ENCODE measurements at regions not wholly inside any gene's neighbourhood (a gene's known extent, or its start where the extent isn't known, plus 50 kb on each side); places are given as distances from the start of the nearest gene placed in this dataset.

DNA sequence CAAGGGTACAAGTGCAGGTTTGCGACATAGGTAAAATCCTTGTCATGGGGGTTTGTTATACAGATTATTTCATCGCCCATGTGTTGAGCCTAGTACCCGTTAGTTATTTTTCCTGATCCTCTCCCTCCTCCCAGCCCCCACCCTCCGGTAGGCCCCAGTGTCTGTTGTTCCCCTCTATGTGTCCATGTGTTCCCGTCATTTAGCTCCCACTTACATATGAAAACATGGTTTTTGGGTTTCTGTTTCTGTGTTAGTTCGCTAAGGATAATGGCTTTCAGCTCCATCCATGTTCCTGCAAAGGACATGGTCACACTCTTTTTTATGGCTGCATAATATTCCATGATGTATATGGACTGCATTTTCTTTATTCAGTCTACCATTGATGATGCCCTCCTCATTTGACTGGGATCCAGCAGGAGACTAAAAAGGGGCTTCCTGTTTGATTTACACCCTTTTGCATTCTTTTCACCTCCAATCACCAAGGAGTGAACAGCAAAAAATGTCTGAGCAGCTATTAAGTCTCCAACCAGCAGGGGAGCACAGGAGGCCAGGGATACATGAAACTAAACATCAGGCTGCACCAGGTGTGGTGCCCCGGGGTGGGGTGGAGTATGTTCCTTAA lies 188.2 kb downstream of the SKIDA1 start:
- no peak overlapping the region for H3K4me3 ChIP-seq
- no peak overlapping the region for H3K27ac ChIP-seq
- no peak for TF ChIP-seq POLR2AphosphoS5 (IDR thresholded peaks at IDR 0.05)
- TF ChIP-seq, protein P1, sequence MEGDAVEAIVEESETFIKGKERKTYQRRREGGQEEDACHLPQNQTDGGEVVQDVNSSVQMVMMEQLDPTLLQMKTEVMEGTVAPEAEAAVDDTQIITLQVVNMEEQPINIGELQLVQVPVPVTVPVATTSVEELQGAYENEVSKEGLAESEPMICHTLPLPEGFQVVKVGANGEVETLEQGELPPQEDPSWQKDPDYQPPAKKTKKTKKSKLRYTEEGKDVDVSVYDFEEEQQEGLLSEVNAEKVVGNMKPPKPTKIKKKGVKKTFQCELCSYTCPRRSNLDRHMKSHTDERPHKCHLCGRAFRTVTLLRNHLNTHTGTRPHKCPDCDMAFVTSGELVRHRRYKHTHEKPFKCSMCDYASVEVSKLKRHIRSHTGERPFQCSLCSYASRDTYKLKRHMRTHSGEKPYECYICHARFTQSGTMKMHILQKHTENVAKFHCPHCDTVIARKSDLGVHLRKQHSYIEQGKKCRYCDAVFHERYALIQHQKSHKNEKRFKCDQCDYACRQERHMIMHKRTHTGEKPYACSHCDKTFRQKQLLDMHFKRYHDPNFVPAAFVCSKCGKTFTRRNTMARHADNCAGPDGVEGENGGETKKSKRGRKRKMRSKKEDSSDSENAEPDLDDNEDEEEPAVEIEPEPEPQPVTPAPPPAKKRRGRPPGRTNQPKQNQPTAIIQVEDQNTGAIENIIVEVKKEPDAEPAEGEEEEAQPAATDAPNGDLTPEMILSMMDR (IDR thresholded peaks at IDR 0.05 in 8 of 11, conservative IDR thresholded peaks at IDR 0.05 in 3 of 11) = no peak
- TF ChIP-seq POLR2A (IDR thresholded peaks at IDR 0.05) = no peak
- intact Hi-C loops (cut with DNase I; ENCODE audit: low total_unique reads) = no loop called here
- H3K9me3 ChIP-seq = no peaks in the 10 kb centered on the region
- DNase-seq = no peak
- peaks cover 0 to 5% (median 0%) of the 10 kb centered on the region in 7 donors for H3K27me3 ChIP-seq (replicated peaks in 1 of 7)
- H3K36me3 ChIP-seq = no peaks in the 10 kb centered on the region
- H3K4me1 ChIP-seq = no peaks in the 10 kb centered on the region
- 89 to 95% (median 91%) methylated on average over 7 of the region's 7 CpGs for WGBS, 5 donors

DNA sequence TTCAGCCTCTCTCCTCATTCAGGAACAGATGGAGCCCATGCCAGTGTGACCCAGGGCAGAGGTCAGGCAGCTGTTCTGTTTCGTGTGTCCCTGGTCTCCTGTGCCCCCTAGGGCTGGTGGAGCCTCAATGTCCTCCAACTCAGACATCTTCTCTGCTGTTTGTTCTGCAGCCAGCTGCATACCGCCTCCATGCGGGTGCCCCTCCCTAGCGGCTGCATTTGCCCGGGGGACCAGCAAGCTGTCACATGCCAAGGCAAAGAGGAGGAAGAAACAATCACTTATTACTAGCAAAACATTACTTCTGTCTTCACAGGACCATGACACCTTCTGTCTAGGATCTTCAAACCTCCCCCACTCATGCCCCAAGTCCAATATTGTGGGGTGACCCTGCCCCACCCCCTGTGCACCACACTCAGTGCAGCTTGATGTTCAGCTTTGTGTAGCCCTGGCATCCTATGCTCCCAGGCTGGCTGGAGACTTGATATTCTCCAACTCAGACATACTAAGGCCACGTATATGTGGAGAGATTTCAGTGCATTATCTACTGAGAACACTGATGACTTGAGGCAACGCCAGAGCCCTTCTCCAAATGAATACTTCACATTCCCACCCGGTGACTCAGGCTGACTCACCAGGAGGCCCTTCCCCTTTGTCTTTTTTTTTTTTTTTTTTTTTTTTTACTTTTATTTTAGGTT lies 188.9 kb downstream of the SKIDA1 start:
- no peaks in the 10 kb centered on the region for H3K9me3 ChIP-seq
- DNase-seq = no peak
- no peaks in the 10 kb centered on the region for H3K4me1 ChIP-seq
- TF ChIP-seq, protein P1 (IDR thresholded peaks at IDR 0.05 in 8 of 11, conservative IDR thresholded peaks at IDR 0.05 in 3 of 11) = no peak
- TF ChIP-seq POLR2AphosphoS5 (IDR thresholded peaks at IDR 0.05) (no peak), POLR2A (IDR thresholded peaks at IDR 0.05) (no peak)
- WGBS, 5 donors = 46 to 69% (median 58%) methylated on average over 8 of the region's 8 CpGs
- no peaks in the 10 kb centered on the region for H3K36me3 ChIP-seq
- no peak overlapping the region for H3K4me3 ChIP-seq
- peaks cover 0 to 5% (median 0%) of the 10 kb centered on the region in 7 donors for H3K27me3 ChIP-seq (replicated peaks in 1 of 7)
- intact Hi-C loops (cut with DNase I; ENCODE audit: low total_unique reads) = no loop called here
- no peak overlapping the region for H3K27ac ChIP-seq

DNA sequence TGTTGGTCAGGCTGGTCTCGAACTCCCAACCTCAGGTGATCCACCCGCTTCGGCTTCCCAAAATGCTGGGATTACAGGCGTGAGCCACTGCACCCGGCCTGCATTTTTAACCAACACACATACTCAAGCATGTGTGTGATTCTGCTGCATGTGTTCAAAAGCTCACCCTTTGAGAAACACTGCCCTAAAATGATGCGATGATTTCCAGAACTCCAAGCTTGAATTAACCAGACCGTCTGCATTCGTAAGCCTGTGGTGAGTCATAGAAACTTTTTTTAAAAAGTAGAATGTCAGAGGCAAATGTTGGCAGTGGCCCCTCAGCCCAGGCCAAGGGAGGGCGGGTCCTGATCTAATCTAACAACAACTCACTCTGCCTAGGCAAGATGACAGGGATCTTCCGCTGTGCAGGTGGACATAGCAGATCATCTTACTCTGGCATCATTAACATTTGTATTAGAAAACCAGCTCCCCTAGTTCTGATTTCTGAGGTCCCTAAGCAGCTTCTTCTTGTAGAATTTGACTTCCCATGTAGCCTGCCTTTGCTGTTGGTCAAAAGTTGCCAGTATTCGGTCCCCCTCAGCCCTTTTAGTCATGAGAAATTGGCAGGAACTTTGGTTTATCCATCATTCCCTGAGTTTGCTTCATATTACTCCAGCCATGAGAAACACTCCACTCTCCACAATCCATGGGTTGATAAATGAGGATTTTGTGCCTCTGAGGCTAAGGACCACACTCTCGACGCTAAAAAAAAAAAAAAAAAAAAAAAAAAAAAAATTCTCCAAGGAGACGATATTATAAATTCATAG lies 190.4 kb downstream of the SKIDA1 start:
- intact Hi-C loops (cut with DNase I; ENCODE audit: low total_unique reads) = no loop called here
- 74 to 94% (median 88%) methylated on average over 14 of the region's 14 CpGs for WGBS, 5 donors
- Histone ChIP-seq H3K4me3 (no peak overlapping the region), H3K27ac (no peak overlapping the region), H3K9me3 (no peaks in the 10 kb centered on the region), H3K4me1 (peaks cover 0 to 9% (median 0%) of the 10 kb centered on the region in 6 donors), H3K27me3 (replicated peaks in 1 of 7) (no peaks in the 10 kb centered on the region), H3K36me3 (no peaks in the 10 kb centered on the region)
- peak; percentile 42 for DNase-seq
- TF ChIP-seq, protein P1 (IDR thresholded peaks at IDR 0.05 in 8 of 11, conservative IDR thresholded peaks at IDR 0.05 in 3 of 11) = no peak
- TF ChIP-seq POLR2AphosphoS5 (IDR thresholded peaks at IDR 0.05) (no peak), POLR2A (IDR thresholded peaks at IDR 0.05) (no peak)

DNA sequence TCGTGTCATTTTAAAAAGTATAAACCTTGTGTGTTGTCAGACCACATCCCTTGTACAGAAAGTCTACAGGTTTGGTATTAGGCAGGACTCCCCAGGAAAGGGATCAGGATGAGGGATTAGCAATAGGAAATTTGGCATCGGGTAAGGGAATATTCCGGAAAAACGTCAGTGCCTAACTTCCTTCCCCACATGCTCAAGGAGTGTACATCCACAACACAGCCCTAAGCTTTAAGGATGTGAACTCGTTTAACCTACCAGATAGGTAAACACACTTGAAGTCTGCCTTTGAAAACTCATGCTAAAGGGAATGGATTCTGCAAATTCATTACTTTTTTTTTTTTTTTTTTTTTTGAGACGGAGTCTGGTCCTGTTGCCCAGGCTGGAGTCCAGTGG lies 194.9 kb downstream of the SKIDA1 start:
- H3K9me3 ChIP-seq = no peaks in the 10 kb centered on the region
- TF ChIP-seq, protein P1 (IDR thresholded peaks at IDR 0.05 in 8 of 11, conservative IDR thresholded peaks at IDR 0.05 in 3 of 11) = no peak
- TF ChIP-seq POLR2AphosphoS5 (IDR thresholded peaks at IDR 0.05) (peak in 1 of 3 donors; percentile 36), POLR2A (IDR thresholded peaks at IDR 0.05) (no peak)
- peaks cover 0 to 10% (median 2%) of the 10 kb centered on the region in 6 donors for H3K4me1 ChIP-seq
- intact Hi-C loops (cut with DNase I; ENCODE audit: low total_unique reads) = no loop called here
- no peak overlapping the region for H3K4me3 ChIP-seq
- no peak for DNase-seq
- H3K27me3 ChIP-seq (replicated peaks in 1 of 7) = no peaks in the 10 kb centered on the region
- no peak overlapping the region for H3K27ac ChIP-seq
- 47 to 70% (median 68%) methylated on average over 6 of the region's 6 CpGs for WGBS, 5 donors
- no peaks in the 10 kb centered on the region for H3K36me3 ChIP-seq
